ENCODE measurements at regions not wholly inside any gene's neighbourhood (a gene's known extent, or its start where the extent isn't known, plus 50 kb on each side); places are given as distances from the start of the nearest gene placed in this dataset.
"Not testable (repeated sequence)": the region's sequence is repeated elsewhere in the genome, so short reads cannot be mapped to it uniquely, and the experiment has no call there.

DNA sequence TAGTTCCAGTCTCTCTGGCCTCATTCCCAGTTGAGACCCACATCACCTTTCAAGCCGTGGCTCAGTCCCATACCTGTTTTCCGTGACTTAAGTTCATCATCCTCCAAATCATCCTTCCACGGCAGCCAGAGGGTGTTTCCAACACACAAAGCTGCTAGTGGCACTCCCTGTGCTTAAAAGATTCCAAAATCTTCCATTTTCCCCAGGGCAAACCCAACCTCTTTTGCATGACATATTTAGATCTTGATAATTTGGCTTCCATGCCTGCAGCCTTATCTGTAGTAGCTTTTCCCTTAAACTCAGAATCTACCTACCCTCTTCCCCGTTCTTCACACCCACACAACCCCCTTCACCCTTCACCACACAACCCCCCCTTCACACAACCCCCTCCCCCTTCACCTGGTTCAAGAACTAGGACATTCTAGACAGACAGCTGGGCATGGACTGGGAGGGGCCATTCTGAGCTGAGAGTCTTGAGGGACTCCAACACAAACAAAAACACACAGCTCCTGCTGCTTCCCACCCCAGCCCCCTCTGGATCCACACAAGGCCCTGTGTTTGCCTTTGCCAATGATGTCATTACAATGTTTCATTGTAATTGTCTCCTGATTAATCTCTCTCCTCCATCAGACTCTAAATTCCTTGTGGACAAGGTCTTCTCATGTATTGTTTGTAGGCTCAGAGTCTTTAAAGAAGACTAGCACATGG lies 268.2 kb downstream of the SH3GL2 start:
- no peak for DNase-seq

- no peak for DNase-seq
These were observed 269.0 kb downstream of the SH3GL2 start for GRCh38 chr9:17847908-17848307.

DNA sequence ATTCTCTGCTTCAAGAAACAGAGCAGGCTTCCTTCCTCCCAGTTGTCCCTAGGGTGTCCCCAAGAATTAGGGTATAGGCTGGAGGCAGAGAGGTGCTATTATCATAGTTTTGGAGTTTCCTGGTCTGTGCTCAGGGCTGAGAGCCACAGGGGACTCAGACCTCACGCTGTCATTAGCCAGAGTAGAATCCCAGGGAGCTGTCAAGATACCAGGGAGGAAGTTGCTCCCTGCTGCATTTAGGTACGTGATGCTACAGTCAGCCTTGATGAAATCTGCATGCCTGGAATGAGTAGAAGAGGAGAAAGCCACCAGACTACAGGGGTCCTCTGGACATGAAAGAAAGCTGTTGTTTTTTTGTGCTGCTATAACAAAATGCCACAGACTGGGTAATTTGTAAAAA lies 273.2 kb downstream of the SH3GL2 start:
- DNase-seq, result no peak

DNA sequence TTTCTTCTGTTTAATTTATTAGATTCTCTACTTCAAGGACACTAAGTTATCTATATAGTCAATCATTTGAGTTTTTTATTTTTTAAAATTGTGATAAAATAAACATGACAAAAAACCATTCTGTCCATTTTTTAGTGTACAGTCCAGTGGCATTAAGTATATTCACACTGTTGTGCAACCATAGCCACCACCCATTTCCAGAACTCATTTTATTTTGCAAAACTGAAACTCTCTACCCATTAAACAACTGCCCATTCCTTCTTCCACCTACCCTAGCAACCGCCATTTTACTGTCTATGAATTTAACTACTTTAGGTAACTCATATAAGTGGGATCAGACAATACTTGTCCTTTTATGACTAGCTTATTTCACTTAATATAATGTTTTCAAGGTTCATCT lies 275.6 kb downstream of the SH3GL2 start:
- DNase-seq, result no peak

DNA sequence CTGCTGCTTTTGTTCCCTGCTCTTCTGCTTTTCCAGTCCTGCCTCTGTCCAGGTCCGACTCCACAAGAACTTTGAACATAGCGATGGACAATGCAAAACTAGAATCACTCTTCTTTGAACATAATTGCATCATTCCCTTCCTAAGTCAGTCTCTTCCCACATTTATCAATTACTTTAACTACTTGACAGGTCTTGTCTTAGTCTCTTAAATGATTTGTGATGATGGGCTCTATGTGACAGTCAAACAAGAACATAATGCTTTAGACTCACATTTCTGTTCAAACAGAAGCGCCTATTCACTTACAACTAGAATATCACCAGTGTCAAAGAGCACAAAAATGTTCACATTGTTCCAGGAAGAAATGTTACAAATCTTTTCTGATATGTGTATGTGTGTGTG lies 278.1 kb downstream of the SH3GL2 start:
- no peak for DNase-seq

GRCh38 chr9:17859228-17859627 lies 280.4 kb downstream of the SH3GL2 start:
- DNase-seq, result no peak

- no peak for DNase-seq
These were observed 281.1 kb downstream of the SH3GL2 start for GRCh38 chr9:17859987-17860386.

GRCh38 chr9:17862101-17862500 lies 283.2 kb downstream of the SH3GL2 start:
- DNase-seq, result no peak

DNA sequence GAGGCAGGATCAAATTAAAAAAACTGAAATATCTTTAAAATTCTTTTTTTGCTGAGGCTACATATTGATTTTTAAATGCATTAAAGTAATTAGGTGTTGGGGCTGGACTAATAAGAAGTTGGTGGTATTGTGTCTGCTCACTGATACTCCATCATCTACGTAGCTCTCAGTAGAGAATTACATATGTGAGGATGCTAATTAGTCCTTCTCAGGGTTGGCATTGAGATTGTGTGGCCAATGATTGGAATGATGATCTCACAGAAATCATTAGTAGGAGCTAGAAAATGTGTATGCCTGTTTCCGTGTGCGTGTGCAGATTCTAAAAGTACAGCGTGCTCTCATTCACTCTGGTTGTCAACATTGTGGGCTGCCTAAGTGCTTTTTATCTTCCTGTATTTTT lies 283.8 kb downstream of the SH3GL2 start:
- DNase-seq, result no peak

DNA sequence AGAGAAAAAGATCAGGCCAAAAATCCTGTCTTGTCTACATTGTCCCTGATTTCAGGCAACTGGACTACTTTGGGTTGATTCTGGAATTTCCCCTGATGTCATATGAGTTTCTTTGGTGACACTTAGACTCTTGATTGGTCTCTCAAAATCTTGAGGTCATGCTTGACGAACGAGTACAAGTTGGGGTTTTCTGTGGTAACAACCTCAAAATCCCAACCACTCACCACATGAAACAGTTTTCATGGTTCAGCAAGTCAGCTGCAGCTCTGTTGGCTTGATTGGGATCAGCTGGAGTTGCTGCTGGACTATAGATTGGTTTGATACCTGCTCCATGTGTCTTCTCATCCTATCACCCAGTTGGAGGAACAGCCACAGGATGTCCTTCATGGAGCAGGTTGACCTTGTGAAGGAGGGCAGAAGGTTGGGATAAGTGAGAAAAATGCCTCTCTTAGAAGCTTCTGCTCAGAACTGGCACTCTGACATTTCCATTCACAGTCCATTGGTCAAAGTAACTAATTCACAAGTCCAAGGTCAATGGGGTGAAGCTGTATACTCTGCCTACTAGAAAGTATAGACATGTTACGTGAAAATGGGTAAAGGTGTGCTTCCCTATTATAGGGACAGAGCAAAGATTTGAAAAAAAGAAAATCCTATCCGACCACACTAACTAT lies 284.5 kb downstream of the SH3GL2 start:
- DNase-seq, result no peak

GRCh38 chr9:17863924-17864323 lies 285.1 kb downstream of the SH3GL2 start:
- DNase-seq, result no peak

DNA sequence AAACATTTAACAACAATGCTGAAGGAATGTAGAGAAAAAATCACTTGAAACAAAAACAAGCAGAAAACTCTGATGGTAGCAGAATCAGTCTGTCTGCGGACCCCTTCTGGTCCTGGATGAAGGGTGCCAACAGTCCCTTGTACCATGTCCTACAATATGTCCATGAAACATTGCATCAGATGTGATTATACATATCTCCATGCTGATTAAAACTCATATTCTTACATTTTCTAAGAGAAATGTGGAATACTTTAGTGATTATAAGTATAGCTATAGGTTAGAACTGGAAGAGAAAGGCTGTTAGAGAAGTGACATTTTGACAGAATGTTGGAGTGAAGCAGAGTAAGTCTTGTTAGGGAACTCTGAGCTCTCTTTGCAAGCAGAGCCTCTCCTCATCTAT lies 286.1 kb downstream of the SH3GL2 start:
- DNase-seq, result no peak

GRCh38 chr9:17865881-17866280 lies 287.0 kb downstream of the SH3GL2 start:
- no peak for DNase-seq

GRCh38 chr9:17870722-17871121 lies 291.9 kb downstream of the SH3GL2 start:
- DNase-seq, result no peak

DNA sequence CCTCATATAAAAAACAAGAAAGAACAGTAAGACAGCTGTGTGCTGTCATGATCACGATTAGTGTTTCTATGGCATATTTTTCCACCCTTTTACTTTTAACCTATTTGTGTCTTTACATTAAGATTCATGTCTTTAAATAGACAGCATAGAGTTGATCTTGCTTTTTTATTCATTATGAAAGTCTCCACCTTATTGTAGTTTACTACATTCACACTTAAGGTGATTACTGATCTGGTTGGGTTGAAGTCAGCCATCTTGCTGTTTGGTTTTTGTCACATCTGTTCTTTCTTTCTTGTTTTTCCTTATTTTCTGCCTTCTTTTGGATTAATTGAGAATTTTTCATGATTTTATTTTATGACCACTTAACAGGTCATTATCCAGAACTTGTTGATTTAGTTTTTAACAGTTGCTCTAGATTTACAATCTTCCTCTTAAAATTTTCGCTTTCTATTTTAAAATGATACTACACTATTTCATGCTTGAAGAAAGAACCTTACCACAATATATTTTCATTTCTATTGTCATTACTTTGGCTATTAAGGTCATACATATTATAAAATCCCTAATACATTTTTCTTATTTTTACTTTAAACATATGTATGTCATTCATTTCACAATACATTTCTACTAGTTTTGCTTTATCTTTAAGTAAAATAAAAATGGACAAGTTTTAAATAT lies 292.5 kb downstream of the SH3GL2 start:
- DNase-seq, result no peak

DNA sequence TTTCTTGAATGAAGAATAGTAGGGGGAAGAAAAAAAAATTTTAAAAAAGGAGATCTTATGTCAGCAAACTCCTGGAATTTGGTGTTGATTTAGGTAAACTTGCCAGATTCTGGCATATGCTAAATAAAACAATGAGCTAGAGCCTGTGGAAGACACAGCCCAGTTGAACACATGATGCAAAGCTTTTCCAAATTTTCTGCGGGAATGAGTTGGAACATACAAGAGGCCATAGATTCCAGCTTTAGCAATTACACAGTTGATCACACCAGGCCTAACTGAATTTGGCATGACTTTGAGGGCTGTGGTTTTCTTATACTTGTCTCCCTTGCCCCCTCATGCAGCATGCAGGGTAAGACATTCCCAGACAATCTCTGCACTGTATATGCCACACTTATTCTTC lies 297.0 kb downstream of the SH3GL2 start:
- no peak for DNase-seq

GRCh38 chr9:17876687-17877086 lies 297.8 kb downstream of the SH3GL2 start:
- DNase-seq, result no peak

DNA sequence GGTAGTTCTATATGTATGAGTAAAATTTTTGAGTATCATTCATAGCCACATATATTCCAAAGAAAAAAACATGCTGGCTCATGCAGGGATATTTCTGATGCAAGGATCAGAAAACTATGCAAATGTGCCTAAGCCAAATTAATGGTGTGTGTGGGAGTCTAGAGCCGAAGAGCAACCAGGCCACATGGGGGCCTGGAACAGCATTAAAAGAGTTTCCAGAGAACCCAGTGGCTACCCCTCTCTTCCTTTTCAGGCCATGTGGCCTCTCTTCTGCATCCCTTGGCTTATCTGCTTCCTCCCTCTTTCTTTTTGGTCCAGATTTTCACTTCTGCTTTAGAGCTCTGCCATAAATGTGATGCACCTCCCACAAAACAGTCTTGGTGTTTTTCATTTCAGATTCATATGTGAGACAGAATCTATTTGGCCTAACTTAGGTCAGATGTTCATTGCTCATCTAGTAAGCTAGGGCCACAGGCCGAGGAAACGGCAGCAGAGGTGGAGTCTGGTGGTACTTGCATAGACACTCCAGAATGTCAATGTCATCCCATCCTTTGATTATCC lies 300.0 kb downstream of the SH3GL2 start:
- no peak for DNase-seq

DNA sequence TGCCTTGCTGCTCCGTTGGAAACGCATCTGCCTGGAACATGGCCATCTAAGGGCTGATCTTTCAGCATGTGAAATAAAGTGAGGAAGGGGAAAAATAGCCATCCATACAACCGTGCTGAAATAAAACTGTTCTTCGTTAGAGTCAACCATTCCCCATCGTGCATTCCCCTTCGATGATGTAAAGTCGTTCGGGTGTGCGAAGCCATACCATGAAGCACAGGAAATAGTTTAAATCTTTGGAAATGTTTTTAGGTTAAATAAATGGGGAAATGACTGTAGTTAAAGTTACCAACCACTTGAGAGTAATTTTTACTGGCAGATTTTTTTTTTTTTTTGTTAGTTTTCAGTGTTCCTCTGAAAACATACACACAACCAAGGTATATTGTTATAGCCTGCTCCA lies 302.5 kb downstream of the SH3GL2 start:
- DNase-seq, result no peak

GRCh38 chr9:17882688-17883594 lies 304.1 kb downstream of the SH3GL2 start:
- no peak for DNase-seq

- DNase-seq, result no peak
These were observed 309.2 kb downstream of the SH3GL2 start for GRCh38 chr9:17888066-17888465.

DNA sequence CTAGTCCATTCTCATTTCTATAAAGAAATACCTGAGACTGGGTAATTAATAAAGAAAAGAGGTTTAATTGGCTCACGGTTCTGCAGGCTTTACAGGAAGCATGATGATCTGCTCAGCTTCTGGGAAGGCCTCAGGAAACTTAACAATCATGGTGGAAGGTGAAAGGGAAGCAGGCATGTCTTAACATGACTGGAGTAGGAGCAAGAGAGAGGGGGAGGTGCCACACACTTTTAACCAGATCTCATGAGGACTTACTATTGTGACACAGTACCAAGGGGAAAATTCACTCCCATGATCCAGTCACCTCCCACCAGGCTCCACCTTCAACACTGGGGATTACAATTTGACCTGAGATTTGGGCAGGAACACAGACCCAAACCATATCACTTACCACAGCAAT lies 310.1 kb downstream of the SH3GL2 start:
- not testable (repeated sequence) for DNase-seq
